ENCODE measurements at regions not wholly inside any gene's neighbourhood (a gene's known extent, or its start where the extent isn't known, plus 50 kb on each side); places are given as distances from the start of the nearest gene placed in this dataset.

DNA sequence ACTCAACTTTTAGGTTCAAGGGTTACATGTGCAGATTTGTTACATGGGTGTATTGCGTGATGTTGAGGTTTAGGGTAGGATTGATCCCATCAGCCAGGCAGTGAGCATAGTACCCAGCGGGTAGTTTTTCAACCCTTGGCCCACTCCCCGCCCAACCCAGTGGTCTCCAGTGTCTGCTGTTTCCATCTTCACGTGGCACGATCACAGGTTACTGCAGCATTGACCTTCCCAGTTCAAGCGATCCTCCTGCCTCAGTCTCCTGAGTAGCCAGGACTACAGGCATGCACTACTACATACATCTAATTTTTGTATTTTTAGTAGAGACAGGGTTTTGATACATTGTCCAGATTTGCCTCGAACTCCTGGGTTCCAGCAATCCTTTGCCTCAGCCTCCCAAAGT lies 905.7 kb upstream of the ZNF722 start:
- Histone ChIP-seq H3K27ac (no peak overlapping the region), H3K79me2 (ENCODE audit: low read depth) (no peaks in the 10 kb centered on the region), H3K9me2 (ENCODE audit: insufficient read depth) (no peaks in the 10 kb centered on the region), H3K27me3 (ENCODE audit: insufficient read depth, low read depth) (no peaks in the 10 kb centered on the region), H3K9me3 (ENCODE audit: insufficient read depth, low read depth) (peaks cover 9% of the 10 kb centered on the region), H2AFZ (no peak overlapping the region), H3K4me3 (no peak overlapping the region), H3K4me2 (no peak overlapping the region), H3F3A (ENCODE audit: insufficient read depth, low read depth) (no peaks in the 10 kb centered on the region), H3K36me3 (ENCODE audit: low read depth) (no peaks in the 10 kb centered on the region), H4K20me1 (ENCODE audit: insufficient read depth) (no peaks in the 10 kb centered on the region), H3K4me1 (replicated peaks; ENCODE audit: insufficient read depth) (no peaks in the 10 kb centered on the region)
- no TSS peak for BruUV-seq (replicated peaks)
- no peak for TF ChIP-seq EZH2 (IDR thresholded peaks at IDR 0.05; ENCODE audit: low read depth)
- TF ChIP-seq, protein P1, sequence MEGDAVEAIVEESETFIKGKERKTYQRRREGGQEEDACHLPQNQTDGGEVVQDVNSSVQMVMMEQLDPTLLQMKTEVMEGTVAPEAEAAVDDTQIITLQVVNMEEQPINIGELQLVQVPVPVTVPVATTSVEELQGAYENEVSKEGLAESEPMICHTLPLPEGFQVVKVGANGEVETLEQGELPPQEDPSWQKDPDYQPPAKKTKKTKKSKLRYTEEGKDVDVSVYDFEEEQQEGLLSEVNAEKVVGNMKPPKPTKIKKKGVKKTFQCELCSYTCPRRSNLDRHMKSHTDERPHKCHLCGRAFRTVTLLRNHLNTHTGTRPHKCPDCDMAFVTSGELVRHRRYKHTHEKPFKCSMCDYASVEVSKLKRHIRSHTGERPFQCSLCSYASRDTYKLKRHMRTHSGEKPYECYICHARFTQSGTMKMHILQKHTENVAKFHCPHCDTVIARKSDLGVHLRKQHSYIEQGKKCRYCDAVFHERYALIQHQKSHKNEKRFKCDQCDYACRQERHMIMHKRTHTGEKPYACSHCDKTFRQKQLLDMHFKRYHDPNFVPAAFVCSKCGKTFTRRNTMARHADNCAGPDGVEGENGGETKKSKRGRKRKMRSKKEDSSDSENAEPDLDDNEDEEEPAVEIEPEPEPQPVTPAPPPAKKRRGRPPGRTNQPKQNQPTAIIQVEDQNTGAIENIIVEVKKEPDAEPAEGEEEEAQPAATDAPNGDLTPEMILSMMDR (conservative IDR thresholded peaks at IDR 0.05) = no peak
- ChIA-PET POLR2A (ENCODE audit: unreplicated experiment) (no interaction called here), CTCF (no interaction called here)
- intact Hi-C loops (cut with micrococcal nuclease; ENCODE audit: unreplicated experiment) = no loop called here
- no peak for DNase-seq

DNA sequence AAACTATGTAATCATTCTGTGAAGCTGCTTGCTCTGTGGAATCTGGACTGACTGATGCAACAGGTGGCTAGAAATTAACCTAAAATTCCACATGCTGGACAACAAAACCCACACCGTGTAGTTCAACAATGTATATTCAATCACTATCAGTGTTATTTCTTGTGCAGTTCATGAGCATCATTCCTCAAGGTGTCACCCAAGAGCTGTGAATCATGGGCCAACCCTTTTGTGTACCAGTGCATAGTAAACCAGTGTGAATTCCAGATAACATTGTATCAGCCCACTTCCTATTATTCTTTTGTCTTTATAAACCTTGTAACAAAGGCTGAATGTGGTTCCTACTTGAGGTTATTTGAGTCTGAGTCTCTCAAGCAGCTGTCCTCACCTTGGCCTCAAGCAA lies 905.2 kb upstream of the ZNF722 start:
- ChIA-PET POLR2A (ENCODE audit: unreplicated experiment) (no interaction called here), CTCF (no interaction called here)
- DNase-seq = no peak
- Histone ChIP-seq H3K9me2 (ENCODE audit: insufficient read depth) (no peaks in the 10 kb centered on the region), H3F3A (ENCODE audit: insufficient read depth, low read depth) (no peaks in the 10 kb centered on the region), H3K9me3 (ENCODE audit: insufficient read depth, low read depth) (peaks cover 7% of the 10 kb centered on the region), H2AFZ (no peak overlapping the region), H3K79me2 (ENCODE audit: low read depth) (no peaks in the 10 kb centered on the region), H3K27ac (no peak overlapping the region), H3K4me2 (no peak overlapping the region), H4K20me1 (ENCODE audit: insufficient read depth) (no peaks in the 10 kb centered on the region), H3K4me1 (replicated peaks; ENCODE audit: insufficient read depth) (no peaks in the 10 kb centered on the region), H3K27me3 (ENCODE audit: insufficient read depth, low read depth) (no peaks in the 10 kb centered on the region), H3K4me3 (no peak overlapping the region), H3K36me3 (ENCODE audit: low read depth) (no peaks in the 10 kb centered on the region)
- intact Hi-C loops (cut with micrococcal nuclease; ENCODE audit: unreplicated experiment) = no loop called here
- no TSS peak for BruUV-seq (replicated peaks)
- TF ChIP-seq, protein P1 (conservative IDR thresholded peaks at IDR 0.05) = no peak
- TF ChIP-seq EZH2 (IDR thresholded peaks at IDR 0.05; ENCODE audit: low read depth) = no peak

DNA sequence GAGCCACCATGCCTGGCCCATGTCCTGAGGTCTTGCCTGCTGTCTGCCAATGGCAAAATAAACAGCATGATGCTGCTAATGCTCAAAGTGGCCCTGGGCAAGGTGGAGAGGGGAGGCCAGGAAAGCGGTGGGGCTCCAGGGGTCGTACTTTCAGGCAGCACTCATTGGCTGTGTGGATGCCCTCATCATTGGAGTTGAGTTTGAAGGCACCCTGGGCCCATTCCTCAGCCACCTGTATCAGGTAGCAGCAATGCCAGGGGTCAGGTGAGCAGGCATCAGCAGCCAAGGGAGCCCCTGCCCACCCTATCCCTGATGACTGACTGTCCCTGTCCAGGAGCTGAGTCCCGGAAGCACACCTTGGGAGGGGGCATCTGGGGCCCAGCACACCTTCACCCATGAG lies 902.5 kb upstream of the ZNF722 start:
- H3K4me2 ChIP-seq = no peak overlapping the region
- no peak overlapping the region for H3K27ac ChIP-seq
- no peaks in the 10 kb centered on the region for H3K79me2 ChIP-seq (ENCODE audit: low read depth)
- no TSS peak for BruUV-seq (replicated peaks)
- no peaks in the 10 kb centered on the region for H3K9me2 ChIP-seq (ENCODE audit: insufficient read depth)
- H3K36me3 ChIP-seq (ENCODE audit: low read depth) = no peaks in the 10 kb centered on the region
- intact Hi-C loops (cut with micrococcal nuclease; ENCODE audit: unreplicated experiment) = no loop called here
- no peaks in the 10 kb centered on the region for H3F3A ChIP-seq (ENCODE audit: insufficient read depth, low read depth)
- POLR2A ChIA-PET (ENCODE audit: unreplicated experiment) = no interaction called here
- TF ChIP-seq EZH2 (IDR thresholded peaks at IDR 0.05; ENCODE audit: low read depth) = no peak
- TF ChIP-seq, protein P1 (conservative IDR thresholded peaks at IDR 0.05) = no peak
- H3K27me3 ChIP-seq (ENCODE audit: insufficient read depth, low read depth) = no peaks in the 10 kb centered on the region
- H3K4me1 ChIP-seq (replicated peaks; ENCODE audit: insufficient read depth) = no peaks in the 10 kb centered on the region
- no peak overlapping the region for H2AFZ ChIP-seq
- H4K20me1 ChIP-seq (ENCODE audit: insufficient read depth) = no peaks in the 10 kb centered on the region
- DNase-seq = no peak
- H3K4me3 ChIP-seq = no peak overlapping the region
- no peaks in the 10 kb centered on the region for H3K9me3 ChIP-seq (ENCODE audit: insufficient read depth, low read depth)
- CTCF ChIA-PET = no interaction called here
